Lower leg skin (tissue), 3 donors: ENCODE measurements at regions not wholly inside any gene's neighbourhood (a gene's known extent, or its start where the extent isn't known, plus 50 kb on each side); places are given as distances from the start of the nearest gene placed in this dataset.

Experiments used
- POLR2A ChIP-seq, 2 donors: fragments of 450-650 bp; IDR thresholded peaks; one replicate each; pipeline ENCODE4 v1.6.1; 2016 to 2017; ENCODE audit warnings: antibody characterized with exemption in 2 of 2, mild to moderate bottlenecking in 1 of 2, moderate library complexity in 1 of 2
- TF ChIP-seq, protein P1 (sequence below), 3 donors: fragments of 450-650 bp; IDR thresholded peaks; one replicate each; pipeline ENCODE4 v1.5.1; 2016; ENCODE audit warnings: antibody characterized with exemption in 3 of 3, mild to moderate bottlenecking in 3 of 3, moderate library complexity in 2 of 3

DNA sequence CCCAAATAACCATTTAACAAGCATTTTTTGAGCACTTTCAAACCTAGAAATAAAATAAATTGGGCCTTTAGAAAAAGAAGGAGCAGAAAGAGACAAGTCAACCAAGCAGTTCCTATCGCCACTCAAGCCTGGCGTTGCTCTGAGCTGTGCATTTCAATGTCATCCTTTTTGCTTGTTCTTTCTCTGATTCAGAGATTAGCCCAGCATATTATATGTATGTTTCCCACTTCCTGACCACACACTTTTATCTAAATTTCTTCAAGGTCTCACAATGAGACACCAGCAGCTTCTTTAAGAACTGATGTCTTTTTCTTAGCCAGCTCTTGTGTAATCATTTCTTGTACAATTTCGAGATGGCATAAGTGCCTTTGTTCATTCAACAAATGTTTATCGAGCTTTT lies 344.5 kb upstream of the ID2 start:
- TF ChIP-seq, protein P1, sequence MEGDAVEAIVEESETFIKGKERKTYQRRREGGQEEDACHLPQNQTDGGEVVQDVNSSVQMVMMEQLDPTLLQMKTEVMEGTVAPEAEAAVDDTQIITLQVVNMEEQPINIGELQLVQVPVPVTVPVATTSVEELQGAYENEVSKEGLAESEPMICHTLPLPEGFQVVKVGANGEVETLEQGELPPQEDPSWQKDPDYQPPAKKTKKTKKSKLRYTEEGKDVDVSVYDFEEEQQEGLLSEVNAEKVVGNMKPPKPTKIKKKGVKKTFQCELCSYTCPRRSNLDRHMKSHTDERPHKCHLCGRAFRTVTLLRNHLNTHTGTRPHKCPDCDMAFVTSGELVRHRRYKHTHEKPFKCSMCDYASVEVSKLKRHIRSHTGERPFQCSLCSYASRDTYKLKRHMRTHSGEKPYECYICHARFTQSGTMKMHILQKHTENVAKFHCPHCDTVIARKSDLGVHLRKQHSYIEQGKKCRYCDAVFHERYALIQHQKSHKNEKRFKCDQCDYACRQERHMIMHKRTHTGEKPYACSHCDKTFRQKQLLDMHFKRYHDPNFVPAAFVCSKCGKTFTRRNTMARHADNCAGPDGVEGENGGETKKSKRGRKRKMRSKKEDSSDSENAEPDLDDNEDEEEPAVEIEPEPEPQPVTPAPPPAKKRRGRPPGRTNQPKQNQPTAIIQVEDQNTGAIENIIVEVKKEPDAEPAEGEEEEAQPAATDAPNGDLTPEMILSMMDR (IDR thresholded peaks at IDR 0.05) = no peak
- TF ChIP-seq POLR2A (IDR thresholded peaks at IDR 0.05) = no peak
